ENCODE measurements at regions not wholly inside any gene's neighbourhood (a gene's known extent, or its start where the extent isn't known, plus 50 kb on each side); places are given as distances from the start of the nearest gene placed in this dataset.
"Not testable (repeated sequence)": the region's sequence is repeated elsewhere in the genome, so short reads cannot be mapped to it uniquely, and the experiment has no call there.

DNA sequence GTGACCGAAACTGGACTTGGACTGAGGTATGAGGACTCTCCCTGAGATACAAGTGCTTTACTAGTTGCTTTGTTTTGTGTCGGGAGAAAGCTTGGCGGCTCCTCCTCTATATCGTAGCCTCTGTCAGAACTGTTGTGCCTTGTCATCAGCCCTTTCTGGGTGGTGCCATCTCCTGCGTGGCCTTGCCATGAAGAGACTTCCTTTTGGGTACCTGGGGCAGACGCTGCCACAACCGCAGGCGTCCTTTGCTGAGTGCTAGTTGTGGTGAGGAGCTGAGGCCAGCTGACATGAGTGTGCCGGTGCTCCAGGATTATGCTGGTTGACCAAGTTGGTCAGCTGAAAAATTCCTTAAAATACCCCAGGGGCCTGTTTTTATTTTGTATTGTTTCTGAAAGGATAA is 124.5 kb downstream of the AKAP11 start:
- H3K4me3 ChIP-seq = no peak overlapping the region
- H3K27ac ChIP-seq = peak overlapping the region in 9 of 21 experiments; percentile 4 to 86 (median 40)

DNA sequence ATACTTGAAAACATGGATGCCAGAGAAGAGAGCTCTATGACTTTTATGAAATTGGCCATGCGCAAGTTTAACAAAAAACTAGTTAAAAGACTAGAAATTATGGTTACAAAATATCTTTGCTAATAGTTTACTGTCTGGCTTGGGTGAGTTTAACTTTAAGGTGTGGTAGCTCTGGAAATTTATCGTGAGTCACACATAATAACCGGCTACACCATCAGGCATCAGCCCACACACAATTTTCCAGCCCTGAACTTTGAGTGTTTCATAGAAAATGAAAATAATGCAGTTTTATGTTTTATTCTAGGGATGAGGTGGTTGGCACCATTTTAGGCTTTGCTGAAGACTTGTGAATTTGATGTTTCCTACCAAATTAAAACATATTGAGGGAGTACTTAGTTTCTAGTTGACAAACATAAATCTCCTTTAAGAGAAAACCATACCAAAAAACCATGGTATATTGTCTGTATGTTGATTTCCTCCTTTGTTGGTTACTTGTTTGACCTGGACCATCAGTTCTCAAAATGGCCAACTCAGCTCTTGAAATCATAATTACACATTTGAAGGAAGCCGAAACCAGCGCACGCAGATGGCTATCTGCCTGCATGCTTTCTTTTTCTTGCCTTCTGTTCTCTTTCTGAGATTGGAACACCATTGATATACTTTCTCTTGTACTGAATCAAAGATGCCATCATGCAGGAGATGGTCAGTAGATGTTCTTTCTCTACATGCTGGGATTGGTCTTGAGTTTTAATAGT is 125.1 kb downstream of the AKAP11 start:
- peak overlapping the region in 6 of 21 experiments; percentile 12 to 86 (median 53) for H3K27ac ChIP-seq
- no peak overlapping the region for H3K4me3 ChIP-seq

DNA sequence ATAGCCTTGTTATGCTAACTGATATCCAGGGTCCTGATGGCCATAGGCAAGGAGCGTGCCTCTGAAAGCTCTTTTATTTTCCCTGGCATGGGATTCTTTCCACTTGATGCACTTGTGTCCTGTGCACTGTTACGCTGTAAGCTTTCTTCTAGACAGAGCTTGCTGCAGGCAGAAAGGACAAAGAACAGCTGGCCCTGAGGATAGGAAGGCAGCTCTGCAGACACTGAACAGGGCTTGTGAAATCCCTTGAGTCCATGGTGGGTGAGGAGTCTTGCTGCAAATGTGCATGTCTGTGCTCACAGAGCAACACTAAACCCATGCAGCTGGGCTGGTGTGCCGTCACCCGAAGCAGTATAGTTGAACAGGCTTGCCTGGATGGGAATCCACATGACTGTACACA is 126.6 kb downstream of the AKAP11 start:
- no peak overlapping the region for H3K27ac ChIP-seq
- no peak overlapping the region for H3K4me3 ChIP-seq

DNA sequence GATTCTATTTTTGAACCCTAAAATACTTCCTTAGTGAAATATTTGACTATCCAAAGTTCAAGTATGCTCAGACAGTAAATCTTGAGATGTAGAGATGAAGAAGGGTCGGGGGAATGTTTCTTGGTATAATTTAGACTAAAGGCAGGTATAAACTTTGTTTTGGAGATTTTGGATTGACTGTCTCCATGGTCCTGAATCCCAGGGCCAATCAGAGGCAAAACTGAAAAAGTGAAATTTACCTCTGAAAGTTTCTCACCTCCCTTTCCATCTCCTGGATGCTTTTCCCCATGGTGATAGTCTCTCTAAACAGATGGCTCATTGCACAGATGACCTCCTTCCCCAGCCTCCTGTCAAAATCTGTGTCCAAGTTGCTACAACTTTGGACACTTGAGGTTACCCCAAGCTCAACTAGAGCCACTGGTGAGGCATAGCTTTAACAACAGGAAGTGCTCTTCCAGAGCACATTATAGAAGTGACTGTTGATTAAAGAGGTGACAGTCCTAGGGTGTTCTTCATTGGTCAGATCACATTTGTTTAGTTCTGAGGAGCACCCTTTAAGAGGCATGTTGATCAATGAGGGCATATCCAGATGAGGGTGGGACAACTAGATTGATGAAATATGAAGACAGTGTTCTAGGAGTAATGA is 128.4 kb downstream of the AKAP11 start:
- Histone ChIP-seq H3K27ac (peak overlapping the region in 1 of 21 experiments; percentile 17), H3K4me3 (no peak overlapping the region)

DNA sequence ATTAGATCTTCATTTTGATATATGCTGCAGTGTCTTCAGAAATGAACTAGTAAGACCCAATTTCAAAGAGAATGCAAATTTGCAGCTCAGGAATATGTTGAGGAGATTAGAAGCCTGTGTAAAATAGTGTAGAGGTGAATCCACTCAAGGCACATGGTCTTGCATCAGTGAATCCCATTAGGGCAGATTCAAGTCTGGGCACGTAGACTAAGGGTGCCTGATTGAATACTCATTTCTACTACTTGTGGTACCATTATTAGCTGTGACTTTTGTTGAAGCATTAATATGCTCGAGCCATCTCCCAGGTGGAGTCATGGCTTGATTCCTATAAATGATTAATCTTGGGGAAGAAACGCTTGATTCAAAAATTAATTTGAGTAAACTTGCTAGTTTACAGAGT is 129.4 kb downstream of the AKAP11 start:
- no peak overlapping the region for H3K27ac ChIP-seq
- H3K4me3 ChIP-seq = no peak overlapping the region

DNA sequence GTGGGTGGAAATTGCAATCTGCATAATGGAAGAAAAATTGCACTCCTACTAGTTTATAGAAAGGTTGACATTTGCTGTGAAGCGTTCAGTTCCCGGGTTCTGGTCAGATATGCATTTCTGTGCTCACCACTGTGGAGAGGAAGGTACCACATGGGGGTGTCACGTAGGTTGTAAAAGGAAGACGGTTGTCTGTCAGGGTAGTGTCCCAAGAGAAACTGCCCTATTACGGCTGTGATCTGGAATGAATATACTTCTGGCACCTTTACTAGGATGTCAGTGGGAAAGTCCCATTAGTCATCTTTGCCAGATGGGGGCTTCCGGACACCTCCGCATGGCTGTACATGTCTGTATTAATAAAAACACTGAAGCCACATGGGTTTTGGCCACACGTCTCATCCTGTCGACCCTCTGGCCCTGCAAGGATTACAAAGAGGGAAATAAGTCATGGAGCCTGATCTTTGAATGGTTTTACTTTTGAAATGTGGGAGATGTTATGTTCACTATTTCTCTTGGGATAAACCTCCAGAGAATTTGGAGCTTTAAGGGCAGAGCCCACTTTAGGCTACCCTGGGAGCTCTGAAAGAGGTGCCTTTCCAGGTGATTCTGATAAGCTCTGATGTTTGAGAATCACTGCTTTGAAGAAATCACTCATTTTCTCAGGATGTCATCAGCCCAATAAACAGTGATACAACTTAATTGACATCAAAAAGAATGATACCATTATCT is 133.9 kb downstream of the AKAP11 start:
- Histone ChIP-seq H3K4me3 (no peak overlapping the region), H3K27ac (peak overlapping the region in 7 of 21 experiments; percentile 30 to 76 (median 42))

DNA sequence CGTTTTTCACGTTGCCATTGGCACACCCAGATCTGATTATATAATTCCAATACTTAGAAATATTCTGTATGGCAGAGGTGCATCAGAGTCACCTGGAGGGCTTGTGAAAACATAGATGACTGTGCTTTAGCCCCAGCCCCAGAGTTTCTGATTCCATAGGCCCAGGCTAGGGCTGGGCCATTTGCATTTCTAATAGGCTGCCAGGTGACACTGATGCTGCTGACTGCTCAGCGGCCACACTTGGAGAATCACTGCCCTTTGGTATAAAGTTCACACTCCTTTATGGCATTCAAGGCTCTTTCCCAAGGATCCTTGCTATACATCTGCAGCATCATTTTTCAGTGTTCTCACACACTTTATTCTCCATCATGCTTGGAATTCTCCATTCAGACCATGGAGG is 137.1 kb downstream of the AKAP11 start:
- H3K27ac ChIP-seq = no peak overlapping the region
- no peak overlapping the region for H3K4me3 ChIP-seq

- Histone ChIP-seq H3K4me3 (no peak overlapping the region), H3K27ac (no peak overlapping the region)
Measured at GRCh38 chr13:42409551-42409950, 137.6 kb downstream of the AKAP11 start.

GRCh38 chr13:42412812-42413483 is 141.0 kb downstream of the AKAP11 start:
- no peak overlapping the region for H3K27ac ChIP-seq
- H3K4me3 ChIP-seq = no peak overlapping the region

DNA sequence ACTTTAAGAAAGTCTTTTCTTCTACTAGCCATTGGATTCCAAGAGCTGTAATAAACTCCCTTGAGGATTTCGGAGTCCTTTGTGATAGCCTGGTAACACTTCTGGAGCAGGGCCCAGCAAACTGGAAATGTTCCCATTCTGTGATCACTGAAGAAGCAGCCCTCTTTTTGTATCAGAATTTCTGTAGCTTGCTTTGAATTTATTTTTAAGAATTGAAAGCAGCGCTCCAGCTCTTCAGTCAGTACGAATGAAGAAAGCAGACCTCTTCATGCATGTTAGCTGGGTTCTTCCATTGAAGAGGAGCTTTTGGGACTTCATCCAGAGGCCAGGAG is 141.5 kb downstream of the AKAP11 start:
- no peak overlapping the region for H3K4me3 ChIP-seq
- no peak overlapping the region for H3K27ac ChIP-seq

- no peak overlapping the region for H3K4me3 ChIP-seq
- no peak overlapping the region for H3K27ac ChIP-seq
Measured at GRCh38 chr13:42417626-42418025, 145.7 kb downstream of the AKAP11 start.

GRCh38 chr13:42418184-42418583 is 146.2 kb downstream of the AKAP11 start:
- Histone ChIP-seq H3K27ac (no peak overlapping the region), H3K4me3 (no peak overlapping the region)

GRCh38 chr13:42420304-42420703 is 148.4 kb downstream of the AKAP11 start:
- no peak overlapping the region for H3K27ac ChIP-seq
- H3K4me3 ChIP-seq = no peak overlapping the region

GRCh38 chr13:42422681-42423080 is 150.7 kb downstream of the AKAP11 start:
- Histone ChIP-seq H3K27ac (no peak overlapping the region), H3K4me3 (no peak overlapping the region)

DNA sequence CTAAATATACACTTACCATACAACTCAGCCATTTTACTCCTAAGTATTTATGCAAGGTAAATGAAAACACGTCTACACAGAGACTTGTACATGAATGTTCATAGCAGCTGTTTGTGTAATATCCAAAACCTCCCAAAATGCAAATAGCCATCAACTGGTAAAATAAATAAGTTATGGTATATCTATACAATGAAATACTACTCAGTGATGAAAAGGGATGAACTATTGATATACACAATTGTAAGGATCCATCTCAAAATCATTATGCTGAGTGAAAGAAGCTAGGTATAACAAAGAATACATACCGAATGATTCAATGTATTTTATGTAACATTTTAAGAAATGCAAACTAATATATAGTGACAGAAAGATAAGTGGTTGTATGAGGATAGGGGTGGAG is 149.8 kb upstream of the TNFSF11 start:
- Histone ChIP-seq H3K4me3 (no peak overlapping the region), H3K27ac (no peak overlapping the region)

DNA sequence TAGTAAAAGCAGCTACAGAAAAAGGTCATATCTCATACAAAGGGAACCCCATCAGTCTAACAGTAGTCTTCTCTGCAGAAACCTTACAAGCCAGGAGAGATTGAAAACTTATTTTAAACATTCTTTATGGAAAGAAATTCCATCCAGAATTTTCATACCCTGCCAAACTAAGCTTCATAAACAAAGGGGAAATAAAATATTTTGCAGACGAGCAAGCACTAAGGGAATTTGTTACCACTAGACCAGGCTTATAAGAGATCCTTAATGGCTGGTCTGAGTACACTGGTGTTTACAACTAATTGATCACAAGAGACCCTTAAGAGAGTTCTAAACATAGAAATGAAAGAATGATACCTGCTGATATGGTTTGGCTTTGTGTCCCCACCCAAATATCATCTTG is 128.6 kb upstream of the TNFSF11 start:
- no peak overlapping the region for H3K4me3 ChIP-seq
- H3K27ac ChIP-seq = no peak overlapping the region

- H3K27ac ChIP-seq, H3K4me3 ChIP-seq: not testable (repeated sequence)
Measured at GRCh38 chr13:42446597-42446996, 127.4 kb upstream of the TNFSF11 start.

DNA sequence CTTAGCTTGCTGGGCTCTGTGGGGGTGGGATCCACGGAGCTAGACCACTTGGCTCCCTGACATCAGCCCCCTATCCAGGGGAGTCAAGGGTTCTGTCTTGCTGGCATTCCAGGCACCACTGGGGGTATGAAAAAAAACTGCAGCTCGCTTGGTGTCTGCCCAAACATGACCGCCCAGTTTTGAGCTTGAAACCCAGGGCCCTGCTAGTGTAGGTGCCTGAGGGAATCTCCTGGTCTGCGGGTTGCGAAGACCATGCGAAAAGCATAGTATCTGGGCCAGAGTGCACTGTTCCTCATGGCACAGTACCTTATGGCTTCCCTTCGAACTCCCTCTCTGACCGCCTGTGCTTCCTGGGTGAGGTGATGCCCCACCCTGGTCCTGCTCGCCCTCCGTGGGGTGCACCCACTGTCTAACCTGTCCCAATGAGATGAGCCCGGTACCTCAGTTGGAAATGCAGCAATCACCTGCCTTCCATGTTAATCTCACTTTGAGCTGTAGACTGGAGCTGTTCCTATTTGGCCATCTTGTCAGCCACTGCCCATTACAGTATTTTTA is 120.8 kb upstream of the TNFSF11 start:
- Histone ChIP-seq H3K4me3 (no peak overlapping the region), H3K27ac (no peak overlapping the region)

DNA sequence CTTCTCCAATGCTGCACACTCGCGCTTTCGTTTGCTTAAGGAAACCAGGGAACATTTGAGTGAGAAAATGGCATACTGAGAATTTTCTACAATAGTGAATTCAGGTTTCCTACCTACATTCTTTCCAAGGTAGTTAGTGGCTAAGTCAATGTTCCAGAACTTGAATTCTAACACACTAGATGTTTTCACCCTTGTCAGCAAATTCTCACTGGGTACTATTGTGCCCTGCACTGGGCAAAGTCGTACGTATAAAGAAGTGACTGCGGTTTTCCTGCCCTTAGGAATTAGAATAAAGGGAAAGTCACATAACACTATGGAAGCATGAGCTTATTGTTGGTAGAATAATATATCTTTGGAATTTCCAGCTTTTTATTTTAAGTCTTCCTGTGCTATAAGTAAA is 119.2 kb upstream of the TNFSF11 start:
- Histone ChIP-seq H3K4me3 (no peak overlapping the region), H3K27ac (no peak overlapping the region)

GRCh38 chr13:42458193-42458592 is 115.8 kb upstream of the TNFSF11 start:
- Histone ChIP-seq H3K27ac (no peak overlapping the region), H3K4me3 (no peak overlapping the region)

Measured in skin epidermis (tissue), 12 donors.